Upper lobe of left lung (tissue), 4 donors: ENCODE measurements at regions not wholly inside any gene's neighbourhood (a gene's known extent, or its start where the extent isn't known, plus 50 kb on each side); places are given as distances from the start of the nearest gene placed in this dataset.

Source experiments
- CTCF ChIP-seq, 6 experiments: fragments of 450-650 bp in 4 of 6; fragments of 200-600 bp in 2 of 6; sonication (generic) in 2 of 6; IDR thresholded peaks; one replicate each; pipeline ENCODE4 v1.5.1; 2016 to 2019; ENCODE audit warnings: antibody characterized with exemption in 6 of 6
- EP300 ChIP-seq, 4 donors: sonication (generic); formaldehyde crosslinking; IDR thresholded peaks; one replicate each; pipeline ENCODE4 v1.5.1; 2017; ENCODE audit warnings: antibody characterized with exemption in 4 of 4, control low read depth in 2 of 4
- POLR2A ChIP-seq, 4 donors: fragments of 450-650 bp; IDR thresholded peaks; one replicate each; pipeline ENCODE4 v1.5.1; 2016 to 2017; ENCODE audit warnings: antibody characterized with exemption in 4 of 4, mild to moderate bottlenecking in 2 of 4

- TF ChIP-seq CTCF (IDR thresholded peaks at IDR 0.05) (no peak), EP300 (IDR thresholded peaks at IDR 0.05) (no peak), POLR2A (IDR thresholded peaks at IDR 0.05) (no peak)
Observed at GRCh38 chr10:85458324-85458723, 908.3 kb downstream of the GRID1 start.
